ENCODE measurements at regions not wholly inside any gene's neighbourhood (a gene's known extent, or its start where the extent isn't known, plus 50 kb on each side); places are given as distances from the start of the nearest gene placed in this dataset.

DNA sequence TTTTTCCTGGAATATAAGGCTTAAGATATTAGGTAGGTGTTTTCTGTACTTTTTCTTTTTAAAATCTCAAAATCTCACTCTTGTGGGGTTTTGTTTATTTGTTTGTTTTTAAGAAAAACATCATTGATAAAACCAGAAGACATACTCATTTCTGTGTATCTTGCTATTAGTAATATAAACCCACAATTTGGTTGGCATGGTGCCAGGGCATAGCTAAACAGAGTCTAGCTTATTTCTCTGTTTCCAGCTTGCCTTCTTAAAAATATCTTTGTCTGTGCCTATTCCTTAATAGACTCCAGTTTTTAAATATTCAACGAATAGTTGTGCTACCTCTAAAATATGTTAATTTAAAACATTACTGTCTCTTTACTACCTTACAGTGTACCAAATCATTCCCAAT is 1121.9 kb upstream of the PCDH20 start:
- no peak for TF ChIP-seq ZFX (IDR thresholded peaks at IDR 0.05)
- TF ChIP-seq, protein P1, sequence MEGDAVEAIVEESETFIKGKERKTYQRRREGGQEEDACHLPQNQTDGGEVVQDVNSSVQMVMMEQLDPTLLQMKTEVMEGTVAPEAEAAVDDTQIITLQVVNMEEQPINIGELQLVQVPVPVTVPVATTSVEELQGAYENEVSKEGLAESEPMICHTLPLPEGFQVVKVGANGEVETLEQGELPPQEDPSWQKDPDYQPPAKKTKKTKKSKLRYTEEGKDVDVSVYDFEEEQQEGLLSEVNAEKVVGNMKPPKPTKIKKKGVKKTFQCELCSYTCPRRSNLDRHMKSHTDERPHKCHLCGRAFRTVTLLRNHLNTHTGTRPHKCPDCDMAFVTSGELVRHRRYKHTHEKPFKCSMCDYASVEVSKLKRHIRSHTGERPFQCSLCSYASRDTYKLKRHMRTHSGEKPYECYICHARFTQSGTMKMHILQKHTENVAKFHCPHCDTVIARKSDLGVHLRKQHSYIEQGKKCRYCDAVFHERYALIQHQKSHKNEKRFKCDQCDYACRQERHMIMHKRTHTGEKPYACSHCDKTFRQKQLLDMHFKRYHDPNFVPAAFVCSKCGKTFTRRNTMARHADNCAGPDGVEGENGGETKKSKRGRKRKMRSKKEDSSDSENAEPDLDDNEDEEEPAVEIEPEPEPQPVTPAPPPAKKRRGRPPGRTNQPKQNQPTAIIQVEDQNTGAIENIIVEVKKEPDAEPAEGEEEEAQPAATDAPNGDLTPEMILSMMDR (conservative IDR thresholded peaks at IDR 0.05): no peak

Measured in C4-2B (cell line).